ENCODE measurements at regions not wholly inside any gene's neighbourhood (a gene's known extent, or its start where the extent isn't known, plus 50 kb on each side); places are given as distances from the start of the nearest gene placed in this dataset.

DNA sequence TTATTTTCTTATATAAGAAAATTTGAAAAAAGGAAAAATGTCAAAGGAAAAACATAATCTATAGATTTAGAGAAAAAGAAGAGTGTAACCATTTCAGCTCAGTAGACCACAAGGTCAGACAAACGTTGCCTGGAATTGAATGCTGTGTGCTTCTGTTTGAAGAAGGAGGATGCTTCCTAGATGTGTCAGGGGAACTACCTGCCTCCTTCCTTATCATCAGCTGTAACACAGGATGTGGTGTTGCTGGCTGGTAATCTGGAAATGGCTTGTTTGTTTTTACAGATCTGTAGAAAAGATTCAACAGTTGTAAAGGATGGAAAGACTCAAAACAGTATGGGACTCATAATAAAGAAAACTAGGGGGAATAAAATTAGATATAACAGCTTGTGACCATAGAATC, 160.7 kb upstream of the MEF2C start:
- H3K36me3 ChIP-seq (ENCODE audit: insufficient read depth, low read length): no peaks in the 10 kb centered on the region
- no peak for DNase-seq (ENCODE audit: low spot score)
- no peaks in the 10 kb centered on the region for H3K9me2 ChIP-seq (ENCODE audit: insufficient read depth, low read length)
- H3K27ac ChIP-seq (ENCODE audit: low read depth, low read length, poor library complexity, severe bottlenecking): no peak overlapping the region
- TF ChIP-seq CTCF (conservative IDR thresholded peaks at IDR 0.05; ENCODE audit: low read length) (no peak), EZH2phosphoT487 (IDR thresholded peaks at IDR 0.05; ENCODE audit: borderline replicate concordance, low read depth, low read length) (no peak)
- no peaks in the 10 kb centered on the region for H3K79me2 ChIP-seq (ENCODE audit: insufficient read depth, low read depth, low read length)
- no TSS peak for BruUV-seq (replicated peaks)
- intact Hi-C loops (cut with micrococcal nuclease; ENCODE audit: unreplicated experiment): no loop called here
- CTCF ChIA-PET (ENCODE audit: unreplicated experiment): no interaction called here
- POLR2A ChIA-PET: interaction anchor here (0.5 to 1.0 kb wide), 5 partner anchors 14 to 674 kb away, joined by 3 to 6 read pairs (median 3); no protein-coding TSS in a partner anchor
- H3K4me2 ChIP-seq (ENCODE audit: low read length): no peak overlapping the region
- H3K4me3 ChIP-seq (ENCODE audit: low read depth, low read length, poor library complexity, severe bottlenecking): no peak overlapping the region
- H3K9me3 ChIP-seq (ENCODE audit: low read length): no peaks in the 10 kb centered on the region
- no peaks in the 10 kb centered on the region for H3K4me1 ChIP-seq (ENCODE audit: insufficient read depth, low read length, poor library complexity, severe bottlenecking)
- H4K20me1 ChIP-seq (ENCODE audit: insufficient read depth, low read length): no peaks in the 10 kb centered on the region
- H2AFZ ChIP-seq (ENCODE audit: low read length): no peak overlapping the region

DNA sequence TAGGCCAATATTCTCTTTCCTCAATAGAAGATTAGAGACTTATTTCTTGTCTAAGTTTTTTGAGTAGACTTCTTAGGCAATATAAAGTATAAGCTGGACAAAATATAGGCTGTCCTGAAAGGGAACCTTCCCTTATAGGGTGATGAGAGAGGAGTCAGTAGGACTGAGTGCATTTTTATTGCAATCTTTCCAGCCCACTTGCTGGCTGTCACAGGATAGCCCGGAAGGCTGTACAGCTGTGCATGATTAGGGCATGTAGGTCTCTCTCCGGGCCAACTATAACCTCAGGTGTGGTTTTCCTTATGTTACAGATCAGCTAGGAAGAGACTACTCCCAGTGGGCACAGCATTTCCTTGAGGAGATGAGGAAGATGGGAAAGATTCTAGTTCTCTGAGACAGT, 159.8 kb upstream of the MEF2C start:
- Histone ChIP-seq H3K9me2 (ENCODE audit: insufficient read depth, low read length) (no peaks in the 10 kb centered on the region), H4K20me1 (ENCODE audit: insufficient read depth, low read length) (no peaks in the 10 kb centered on the region), H3K79me2 (ENCODE audit: insufficient read depth, low read depth, low read length) (no peaks in the 10 kb centered on the region), H3K4me1 (ENCODE audit: insufficient read depth, low read length, poor library complexity, severe bottlenecking) (no peaks in the 10 kb centered on the region), H3K36me3 (ENCODE audit: insufficient read depth, low read length) (no peaks in the 10 kb centered on the region), H3K4me3 (ENCODE audit: low read depth, low read length, poor library complexity, severe bottlenecking) (no peak overlapping the region), H3K9me3 (ENCODE audit: low read length) (no peaks in the 10 kb centered on the region), H2AFZ (ENCODE audit: low read length) (no peak overlapping the region), H3K4me2 (ENCODE audit: low read length) (no peak overlapping the region), H3K27ac (ENCODE audit: low read depth, low read length, poor library complexity, severe bottlenecking) (no peak overlapping the region)
- intact Hi-C loops (cut with micrococcal nuclease; ENCODE audit: unreplicated experiment): no loop called here
- POLR2A ChIA-PET: interaction anchor here (0.8 kb wide), 1 partner anchor 67 kb away, joined by 4 read pairs; no protein-coding TSS in a partner anchor
- no TSS peak for BruUV-seq (replicated peaks)
- TF ChIP-seq CTCF (conservative IDR thresholded peaks at IDR 0.05; ENCODE audit: low read length) (no peak), EZH2phosphoT487 (IDR thresholded peaks at IDR 0.05; ENCODE audit: borderline replicate concordance, low read depth, low read length) (no peak)
- no peak for DNase-seq (ENCODE audit: low spot score)
- CTCF ChIA-PET (ENCODE audit: unreplicated experiment): no interaction called here

DNA sequence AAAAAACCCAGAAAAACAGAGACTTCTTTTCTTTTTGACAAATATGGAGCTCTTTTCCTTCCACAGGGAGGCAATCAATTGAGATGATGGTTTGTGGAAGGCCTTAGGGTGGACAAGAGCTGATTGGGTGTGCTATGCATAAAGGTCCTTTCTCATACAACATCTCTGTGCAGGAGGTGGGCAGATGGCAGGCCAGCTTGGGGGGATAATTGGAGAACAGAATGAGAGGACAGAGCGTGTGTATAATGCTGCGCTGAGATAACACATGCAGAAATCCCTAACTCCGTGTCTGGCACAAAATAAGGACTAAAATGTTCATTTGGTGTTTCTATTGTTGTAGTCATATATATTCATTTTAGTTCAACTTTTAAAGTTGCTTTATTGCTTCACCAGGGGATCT, 159.0 kb upstream of the MEF2C start:
- POLR2A ChIA-PET: interaction anchor here (1.1 to 1.5 kb wide), 2 partner anchors 19 to 46 kb away, joined by 3 to 4 read pairs; no protein-coding TSS in a partner anchor

More for the DNA sequence above, 159.0 kb upstream of the MEF2C start:
- intact Hi-C loops (cut with micrococcal nuclease; ENCODE audit: unreplicated experiment): no loop called here
- TF ChIP-seq CTCF (conservative IDR thresholded peaks at IDR 0.05; ENCODE audit: low read length) (no peak), EZH2phosphoT487 (IDR thresholded peaks at IDR 0.05; ENCODE audit: borderline replicate concordance, low read depth, low read length) (no peak)
- CTCF ChIA-PET (ENCODE audit: unreplicated experiment): interaction anchor here (0.6 kb wide), 1 partner anchor 13 kb away, joined by 3 read pairs; no protein-coding TSS in a partner anchor
- BruUV-seq (replicated peaks): no TSS peak
- no peak for DNase-seq (ENCODE audit: low spot score)
- Histone ChIP-seq H3K36me3 (ENCODE audit: insufficient read depth, low read length) (no peaks in the 10 kb centered on the region), H3K4me3 (ENCODE audit: low read depth, low read length, poor library complexity, severe bottlenecking) (no peak overlapping the region), H3K4me1 (ENCODE audit: insufficient read depth, low read length, poor library complexity, severe bottlenecking) (no peaks in the 10 kb centered on the region), H3K9me3 (ENCODE audit: low read length) (no peaks in the 10 kb centered on the region), H3K27ac (ENCODE audit: low read depth, low read length, poor library complexity, severe bottlenecking) (no peak overlapping the region), H4K20me1 (ENCODE audit: insufficient read depth, low read length) (no peaks in the 10 kb centered on the region), H2AFZ (ENCODE audit: low read length) (no peak overlapping the region), H3K79me2 (ENCODE audit: insufficient read depth, low read depth, low read length) (no peaks in the 10 kb centered on the region), H3K4me2 (ENCODE audit: low read length) (no peak overlapping the region), H3K9me2 (ENCODE audit: insufficient read depth, low read length) (no peaks in the 10 kb centered on the region)

Measured in OCI-LY7 (cell line).